ENCODE measurements at regions not wholly inside any gene's neighbourhood (a gene's known extent, or its start where the extent isn't known, plus 50 kb on each side); places are given as distances from the start of the nearest gene placed in this dataset.

DNA sequence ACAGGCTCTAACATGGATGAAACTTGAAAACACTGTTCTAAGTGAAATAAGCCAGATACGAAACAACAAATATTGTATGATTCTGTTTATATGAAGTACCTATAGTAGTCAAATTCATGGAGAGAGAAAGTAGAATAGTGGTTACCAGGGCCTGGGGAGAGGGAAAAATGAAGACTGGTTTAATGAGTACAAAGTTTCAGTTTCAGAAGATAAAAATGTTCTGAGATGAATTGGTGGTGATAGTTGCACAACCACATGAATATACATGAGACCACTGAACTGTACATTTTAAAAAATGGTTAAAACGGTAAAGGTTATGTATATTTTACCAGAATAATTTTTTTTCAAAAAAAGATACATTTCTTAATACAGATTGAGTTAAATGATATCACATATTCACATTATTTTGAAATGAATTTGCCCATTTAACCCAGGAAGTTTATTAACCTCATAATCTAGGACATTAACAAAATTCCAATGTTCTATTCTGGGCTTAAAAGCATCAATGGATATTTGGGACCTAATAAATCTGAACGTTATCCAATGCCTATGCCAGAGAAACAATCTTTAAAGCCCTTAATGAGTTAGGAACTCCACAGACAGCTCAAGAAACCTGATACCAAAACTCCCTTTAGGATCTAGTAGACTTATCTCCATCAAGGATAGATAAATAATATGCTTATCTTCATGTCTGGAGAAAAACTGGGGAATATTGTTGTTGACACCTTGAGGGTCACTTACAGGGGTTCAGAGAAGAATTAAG lies 521.3 kb downstream of the EFNA5 start:
- DNase-seq (ENCODE audit: low read depth) = no peak
- TF ChIP-seq, protein P1, sequence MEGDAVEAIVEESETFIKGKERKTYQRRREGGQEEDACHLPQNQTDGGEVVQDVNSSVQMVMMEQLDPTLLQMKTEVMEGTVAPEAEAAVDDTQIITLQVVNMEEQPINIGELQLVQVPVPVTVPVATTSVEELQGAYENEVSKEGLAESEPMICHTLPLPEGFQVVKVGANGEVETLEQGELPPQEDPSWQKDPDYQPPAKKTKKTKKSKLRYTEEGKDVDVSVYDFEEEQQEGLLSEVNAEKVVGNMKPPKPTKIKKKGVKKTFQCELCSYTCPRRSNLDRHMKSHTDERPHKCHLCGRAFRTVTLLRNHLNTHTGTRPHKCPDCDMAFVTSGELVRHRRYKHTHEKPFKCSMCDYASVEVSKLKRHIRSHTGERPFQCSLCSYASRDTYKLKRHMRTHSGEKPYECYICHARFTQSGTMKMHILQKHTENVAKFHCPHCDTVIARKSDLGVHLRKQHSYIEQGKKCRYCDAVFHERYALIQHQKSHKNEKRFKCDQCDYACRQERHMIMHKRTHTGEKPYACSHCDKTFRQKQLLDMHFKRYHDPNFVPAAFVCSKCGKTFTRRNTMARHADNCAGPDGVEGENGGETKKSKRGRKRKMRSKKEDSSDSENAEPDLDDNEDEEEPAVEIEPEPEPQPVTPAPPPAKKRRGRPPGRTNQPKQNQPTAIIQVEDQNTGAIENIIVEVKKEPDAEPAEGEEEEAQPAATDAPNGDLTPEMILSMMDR (conservative IDR thresholded peaks at IDR 0.05; ENCODE audit: low read length) = no peak
- H3K4me3 ChIP-seq (ENCODE audit: low read length) = no peak overlapping the region

DNA sequence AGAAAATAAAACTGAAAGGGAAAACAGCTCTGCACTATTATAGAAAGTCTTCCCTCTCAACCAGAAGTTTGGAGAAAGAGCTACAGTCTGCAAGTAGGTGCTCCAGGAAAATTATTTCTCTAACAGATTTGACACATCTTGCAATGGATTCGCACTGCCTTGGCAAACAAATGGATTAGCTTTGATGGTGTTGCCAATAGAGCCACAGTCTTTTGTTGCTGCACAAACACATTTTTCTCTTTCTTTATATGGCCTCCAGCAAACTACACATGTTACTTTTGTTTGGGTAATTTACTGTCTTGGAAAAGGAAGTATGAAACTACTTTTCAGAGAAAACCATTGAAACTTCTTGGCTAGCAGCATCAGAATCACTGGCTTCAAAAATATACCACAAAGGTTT lies 523.1 kb downstream of the EFNA5 start:
- H3K4me3 ChIP-seq (ENCODE audit: low read length) = no peak overlapping the region
- DNase-seq (ENCODE audit: low read depth) = no peak
- TF ChIP-seq, protein P1 (conservative IDR thresholded peaks at IDR 0.05; ENCODE audit: low read length) = no peak

DNA sequence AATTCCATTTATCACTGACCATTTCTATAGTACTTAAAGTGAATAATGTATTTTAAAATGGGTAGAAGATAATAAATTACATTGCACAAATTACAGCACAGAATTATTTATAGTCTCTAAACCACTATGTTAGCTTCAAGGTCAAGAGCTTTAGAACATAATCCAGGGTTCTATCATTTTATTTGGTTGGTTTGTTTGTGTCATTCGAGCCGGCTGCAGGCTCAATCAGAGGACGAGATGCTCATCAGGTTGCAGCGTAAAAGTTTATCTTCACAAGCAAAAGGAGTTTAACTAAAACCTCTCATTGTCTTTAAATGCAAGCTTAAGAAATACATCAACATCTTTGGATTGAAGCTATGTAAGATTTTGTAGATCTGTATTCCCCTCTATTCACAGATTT lies 523.8 kb downstream of the EFNA5 start:
- H3K4me3 ChIP-seq (ENCODE audit: low read length) = no peak overlapping the region
- TF ChIP-seq, protein P1 (conservative IDR thresholded peaks at IDR 0.05; ENCODE audit: low read length) = no peak
- DNase-seq (ENCODE audit: low read depth) = no peak

DNA sequence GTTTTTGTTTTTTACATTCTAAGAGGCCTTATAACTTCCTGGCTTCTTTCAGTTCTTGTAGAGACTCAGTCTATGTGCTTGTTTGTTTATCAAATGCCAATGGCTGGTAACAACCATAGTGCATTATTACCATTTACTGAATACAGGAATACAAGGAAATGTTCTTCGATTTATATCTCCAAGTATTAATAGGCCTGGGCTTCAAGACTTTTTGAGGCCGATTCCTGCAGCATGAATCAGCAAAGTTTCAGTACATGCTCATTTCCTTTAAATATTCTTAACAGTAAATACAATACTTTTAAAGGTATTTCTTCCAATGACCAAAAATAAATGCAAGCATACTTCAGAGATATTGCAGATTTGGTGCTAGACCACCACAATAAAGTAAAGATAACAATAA lies 535.3 kb downstream of the EFNA5 start:
- DNase-seq (ENCODE audit: low read depth) = no peak
- H3K4me3 ChIP-seq (ENCODE audit: low read length) = no peak overlapping the region
- TF ChIP-seq, protein P1 (conservative IDR thresholded peaks at IDR 0.05; ENCODE audit: low read length) = no peak

GRCh38 chr5:107134931-107135330 lies 535.8 kb downstream of the EFNA5 start:
- no peak for DNase-seq (ENCODE audit: low read depth)
- TF ChIP-seq, protein P1 (conservative IDR thresholded peaks at IDR 0.05; ENCODE audit: low read length) = no peak
- no peak overlapping the region for H3K4me3 ChIP-seq (ENCODE audit: low read length)

- TF ChIP-seq, protein P1 (conservative IDR thresholded peaks at IDR 0.05; ENCODE audit: low read length) = no peak
- no peak for DNase-seq (ENCODE audit: low read depth)
- no peak overlapping the region for H3K4me3 ChIP-seq (ENCODE audit: low read length)
Measured at GRCh38 chr5:107129051-107129450, 541.7 kb downstream of the EFNA5 start.

DNA sequence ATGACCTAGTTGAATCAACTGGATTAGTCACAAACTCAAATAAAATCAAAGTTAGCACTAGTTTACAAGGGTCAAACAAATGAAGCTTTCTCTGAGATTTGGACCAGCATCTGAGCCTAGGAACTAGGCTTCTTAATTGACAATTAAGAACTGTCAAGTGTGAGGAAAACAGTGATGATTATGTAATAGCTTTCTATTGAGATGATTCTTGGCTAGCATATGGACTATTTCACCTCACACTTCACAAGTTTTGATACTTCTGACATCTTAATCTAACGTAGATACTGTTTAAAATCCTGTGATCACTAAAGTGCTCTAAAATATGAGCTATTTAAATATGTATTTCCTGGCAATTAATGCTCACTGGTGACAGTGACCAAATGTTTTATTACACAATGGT lies 542.9 kb downstream of the EFNA5 start:
- no peak for DNase-seq (ENCODE audit: low read depth)
- TF ChIP-seq, protein P1 (conservative IDR thresholded peaks at IDR 0.05; ENCODE audit: low read length) = no peak
- H3K4me3 ChIP-seq (ENCODE audit: low read length) = no peak overlapping the region
